ENCODE measurements at regions not wholly inside any gene's neighbourhood (a gene's known extent, or its start where the extent isn't known, plus 50 kb on each side); places are given as distances from the start of the nearest gene placed in this dataset.

- no peaks in the 10 kb centered on the region for H3K27me3 Mint-ChIP-seq (ENCODE audit: low read depth)
- peaks cover 17% of the 10 kb centered on the region for H3K4me1 Mint-ChIP-seq
- no peak for TF ChIP-seq CTCF (IDR thresholded peaks at IDR 0.05; ENCODE audit: unreplicated experiment)
- no peak overlapping the region for H3K4me3 Mint-ChIP-seq
- DNase-seq (ENCODE audit: low spot score in 2 of 2, unreplicated experiment in 2 of 2) = no peak
- no peak overlapping the region for H3K27ac Mint-ChIP-seq
- H3K9me3 Mint-ChIP-seq = no peaks in the 10 kb centered on the region
- H3K36me3 Mint-ChIP-seq = no peaks in the 10 kb centered on the region
Observed at GRCh38 chr16:65481956-65482355, 360.1 kb upstream of the CDH11 start.

- H3K36me3 Mint-ChIP-seq = no peaks in the 10 kb centered on the region
- no peak for TF ChIP-seq CTCF (IDR thresholded peaks at IDR 0.05; ENCODE audit: unreplicated experiment)
- H3K27me3 Mint-ChIP-seq (ENCODE audit: low read depth) = no peaks in the 10 kb centered on the region
- peaks cover 15% of the 10 kb centered on the region for H3K4me1 Mint-ChIP-seq
- no peak for DNase-seq (ENCODE audit: low spot score in 2 of 2, unreplicated experiment in 2 of 2)
- H3K9me3 Mint-ChIP-seq = no peaks in the 10 kb centered on the region
- H3K27ac Mint-ChIP-seq = no peak overlapping the region
- no peak overlapping the region for H3K4me3 Mint-ChIP-seq
Observed at GRCh38 chr16:65480281-65481091, 358.6 kb upstream of the CDH11 start.

DNA sequence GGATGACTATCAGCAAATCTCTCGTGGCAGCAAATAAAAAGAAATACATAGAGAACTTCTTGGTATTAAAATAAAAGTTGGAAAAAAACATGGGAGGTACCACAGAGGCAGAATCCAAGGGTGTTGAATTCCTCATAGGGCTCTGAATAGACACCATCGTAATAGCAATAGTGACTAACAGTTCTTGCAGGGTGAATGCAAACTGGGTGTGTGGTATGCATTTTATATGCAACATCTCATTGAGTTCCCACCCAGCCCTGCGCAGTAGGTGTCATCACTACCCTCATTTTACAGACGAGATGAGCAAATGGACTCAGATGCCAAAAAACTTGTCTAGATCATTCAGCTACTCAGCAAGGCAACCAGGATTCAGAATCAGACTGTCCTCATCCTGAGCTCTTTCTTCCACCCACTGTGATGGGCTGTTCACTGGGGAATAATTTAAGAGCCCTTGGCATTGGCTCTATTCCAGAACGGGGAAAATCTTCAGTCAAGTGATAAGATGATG, 354.6 kb upstream of the CDH11 start:
- Mint-ChIP-seq H3K27ac (no peak overlapping the region), H3K4me3 (no peak overlapping the region), H3K4me1 (peaks cover 12% of the 10 kb centered on the region), H3K27me3 (ENCODE audit: low read depth) (no peaks in the 10 kb centered on the region), H3K36me3 (no peaks in the 10 kb centered on the region), H3K9me3 (no peaks in the 10 kb centered on the region)
- DNase-seq (ENCODE audit: low spot score in 2 of 2, unreplicated experiment in 2 of 2) = no peak
- TF ChIP-seq CTCF (IDR thresholded peaks at IDR 0.05; ENCODE audit: unreplicated experiment) = no peak

DNA sequence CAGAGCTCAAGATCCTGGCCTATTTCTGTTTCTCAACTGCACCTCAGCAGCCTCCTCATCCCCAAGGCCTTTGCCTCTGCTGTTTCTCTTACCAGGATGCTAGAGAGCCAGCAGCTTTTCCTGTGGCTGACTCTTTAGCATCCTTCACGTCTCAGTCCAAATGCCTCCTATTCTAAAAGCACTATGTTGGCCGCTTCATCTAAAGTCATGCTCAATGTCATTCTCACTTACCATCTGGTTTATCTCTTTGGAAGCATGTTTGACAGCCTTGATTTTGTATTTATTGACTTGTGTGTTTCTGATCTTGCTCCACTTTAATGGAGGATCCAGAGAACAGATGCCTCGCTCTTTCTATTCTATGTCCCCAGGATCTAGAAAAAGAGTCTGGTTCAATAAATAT, 351.8 kb upstream of the CDH11 start:
- DNase-seq (ENCODE audit: low spot score in 2 of 2, unreplicated experiment in 2 of 2) = no peak
- H3K9me3 Mint-ChIP-seq = no peaks in the 10 kb centered on the region
- H3K36me3 Mint-ChIP-seq = no peaks in the 10 kb centered on the region
- no peak overlapping the region for H3K4me3 Mint-ChIP-seq
- TF ChIP-seq CTCF (IDR thresholded peaks at IDR 0.05; ENCODE audit: unreplicated experiment) = no peak
- no peaks in the 10 kb centered on the region for H3K27me3 Mint-ChIP-seq (ENCODE audit: low read depth)
- H3K4me1 Mint-ChIP-seq = no peaks in the 10 kb centered on the region
- no peak overlapping the region for H3K27ac Mint-ChIP-seq

GRCh38 chr16:65469116-65469515, 347.3 kb upstream of the CDH11 start:
- no peak for DNase-seq (ENCODE audit: low spot score in 2 of 2, unreplicated experiment in 2 of 2)
- H3K4me1 Mint-ChIP-seq = no peaks in the 10 kb centered on the region
- TF ChIP-seq CTCF (IDR thresholded peaks at IDR 0.05; ENCODE audit: unreplicated experiment) = no peak
- H3K9me3 Mint-ChIP-seq = no peaks in the 10 kb centered on the region
- no peaks in the 10 kb centered on the region for H3K27me3 Mint-ChIP-seq (ENCODE audit: low read depth)
- no peaks in the 10 kb centered on the region for H3K36me3 Mint-ChIP-seq
- no peak overlapping the region for H3K27ac Mint-ChIP-seq
- H3K4me3 Mint-ChIP-seq = no peak overlapping the region

All from mesothelial cell of epicardium (in vitro differentiated cells).